ENCODE measurements at regions not wholly inside any gene's neighbourhood (a gene's known extent, or its start where the extent isn't known, plus 50 kb on each side); places are given as distances from the start of the nearest gene placed in this dataset.

- no peaks in the 10 kb centered on the region for H3K4me1 ChIP-seq
- intact Hi-C loops (cut with DNase I): no loop called here
- H3K27ac ChIP-seq: no peak overlapping the region
- peaks cover 0 to 11% (median 0%) of the 10 kb centered on the region in 12 donors for H3K9me3 ChIP-seq
- no peaks in the 10 kb centered on the region for H3K27me3 ChIP-seq
- H3K36me3 ChIP-seq: no peaks in the 10 kb centered on the region
- TF ChIP-seq POLR2A (IDR thresholded peaks at IDR 0.05) (no peak), CTCF (IDR thresholded peaks at IDR 0.05) (no peak)
- WGBS, 4 donors: 89 to 92% (median 91%) methylated on average over 6 of the region's 6 CpGs
- no peak overlapping the region for H3K4me3 ChIP-seq
- ATAC-seq: no peak
- DNase-seq: no peak
Measured at GRCh38 chr2:83282043-83282795, 1176.9 kb downstream of the SUCLG1 start.

DNA sequence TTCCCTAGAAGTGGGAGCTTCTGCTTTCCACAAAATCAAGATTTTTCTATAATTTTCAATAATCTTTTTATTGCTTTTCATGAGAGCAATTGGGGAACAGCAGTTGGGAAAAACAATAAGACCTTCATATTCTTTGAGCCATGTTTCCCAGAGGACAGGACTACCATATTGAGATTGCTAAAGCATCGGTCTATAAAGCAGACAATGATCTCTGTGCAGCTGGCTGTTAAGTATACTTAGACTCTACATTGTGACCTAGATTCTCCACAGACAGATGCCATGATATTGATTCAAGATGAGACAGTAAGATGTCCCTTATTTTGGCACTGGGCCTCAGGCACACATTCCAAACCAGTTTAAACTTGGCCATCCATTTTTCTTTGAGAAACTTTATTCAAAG, 1178.7 kb downstream of the SUCLG1 start:
- H3K27ac ChIP-seq: no peak overlapping the region
- TF ChIP-seq CTCF (IDR thresholded peaks at IDR 0.05) (no peak), POLR2A (IDR thresholded peaks at IDR 0.05) (no peak)

GRCh38 chr2:83273322-83273721, 1185.8 kb downstream of the SUCLG1 start:
- ATAC-seq (no peak), DNase-seq (no peak)
- H3K4me1 ChIP-seq: no peaks in the 10 kb centered on the region
- TF ChIP-seq POLR2A (IDR thresholded peaks at IDR 0.05) (no peak), CTCF (IDR thresholded peaks at IDR 0.05) (no peak)
- intact Hi-C loops (cut with DNase I): no loop called here
- no peaks in the 10 kb centered on the region for H3K9me3 ChIP-seq
- H3K4me3 ChIP-seq: no peak overlapping the region
- no peak overlapping the region for H3K27ac ChIP-seq
- no peaks in the 10 kb centered on the region for H3K27me3 ChIP-seq
- no peaks in the 10 kb centered on the region for H3K36me3 ChIP-seq

More for the DNA sequence above, 1178.7 kb downstream of the SUCLG1 start:
- Histone ChIP-seq H3K27me3 (no peaks in the 10 kb centered on the region), H3K9me3 (peaks cover 0 to 11% (median 0%) of the 10 kb centered on the region in 12 donors), H3K4me1 (no peaks in the 10 kb centered on the region), H3K4me3 (no peak overlapping the region), H3K36me3 (no peaks in the 10 kb centered on the region)
- intact Hi-C loops (cut with DNase I): no loop called here
- ATAC-seq (no peak), DNase-seq (no peak)
- 89 to 100% (median 93%) methylated on average over 1 of the region's 1 CpG for whole genome bisulfite sequencing, 4 donors

DNA sequence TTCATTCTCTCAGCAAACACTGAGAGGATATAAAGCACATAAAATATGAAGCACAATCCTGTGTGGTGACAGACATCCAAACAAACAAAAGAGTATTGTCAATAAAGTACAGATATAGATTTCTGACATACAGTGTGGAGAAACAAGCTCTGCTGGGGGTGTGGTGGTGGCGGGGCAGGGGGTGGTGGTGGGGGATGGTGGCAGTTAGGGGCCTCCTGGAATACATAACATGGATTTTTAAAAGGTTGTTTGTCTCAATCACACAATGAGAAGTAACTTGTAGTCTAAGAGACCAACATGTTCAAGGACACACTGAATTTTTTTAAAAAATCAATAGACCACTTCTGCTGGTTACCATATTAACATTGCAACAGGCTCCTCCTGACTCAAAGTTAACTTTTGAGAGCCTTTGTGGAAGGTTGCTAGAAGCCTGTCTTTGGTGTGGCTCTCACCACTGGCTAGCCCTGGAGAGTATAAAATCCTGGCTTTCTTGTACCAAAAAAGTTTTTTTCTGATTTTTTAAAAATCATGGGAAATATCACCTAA, 1197.4 kb downstream of the SUCLG1 start:
- H3K4me3 ChIP-seq: no peak overlapping the region
- TF ChIP-seq POLR2A (IDR thresholded peaks at IDR 0.05): no peak
- no peak for TF ChIP-seq CTCF (IDR thresholded peaks at IDR 0.05)
- H3K4me1 ChIP-seq: no peaks in the 10 kb centered on the region
- H3K9me3 ChIP-seq: peaks cover 0 to 5% (median 0%) of the 10 kb centered on the region in 12 donors
- WGBS, 4 donors: 64 to 89% (median 72%) methylated on average over 1 of the region's 1 CpG
- no peak for DNase-seq
- ATAC-seq: no peak
- H3K27me3 ChIP-seq: no peaks in the 10 kb centered on the region
- intact Hi-C loops (cut with DNase I): no loop called here
- no peak overlapping the region for H3K27ac ChIP-seq
- no peaks in the 10 kb centered on the region for H3K36me3 ChIP-seq

Data from heart left ventricle (tissue), 16 donors.